ENCODE measurements at regions not wholly inside any gene's neighbourhood (a gene's known extent, or its start where the extent isn't known, plus 50 kb on each side); places are given as distances from the start of the nearest gene placed in this dataset.
A peak's percentile ranks its signal among the peaks of the same experiment; 100 is the strongest.

DNA sequence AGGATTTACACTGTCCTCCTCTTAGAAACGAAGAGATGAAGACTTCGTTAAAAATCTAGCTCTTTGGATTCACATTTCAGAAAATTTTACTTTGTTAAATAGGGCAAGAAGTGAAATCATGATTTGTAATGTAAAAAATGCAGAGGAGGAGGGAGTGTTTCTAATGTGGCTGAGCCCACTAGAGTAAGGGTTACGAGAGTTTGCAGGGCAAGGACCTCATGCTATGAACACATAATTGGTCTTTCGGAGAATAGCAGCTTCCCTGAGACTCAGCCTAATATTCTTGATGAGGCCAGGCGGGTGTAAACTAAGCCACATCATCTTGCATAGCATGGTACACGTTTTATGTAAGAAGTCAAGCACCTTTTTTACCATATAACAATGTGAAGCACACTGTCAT, 191.0 kb upstream of the ADAMTS16 start:
- ATAC-seq (ENCODE audit: poor library complexity) (no peak), DNase-seq (no peak)
- intact Hi-C loops (cut with DNase I): no loop called here

DNA sequence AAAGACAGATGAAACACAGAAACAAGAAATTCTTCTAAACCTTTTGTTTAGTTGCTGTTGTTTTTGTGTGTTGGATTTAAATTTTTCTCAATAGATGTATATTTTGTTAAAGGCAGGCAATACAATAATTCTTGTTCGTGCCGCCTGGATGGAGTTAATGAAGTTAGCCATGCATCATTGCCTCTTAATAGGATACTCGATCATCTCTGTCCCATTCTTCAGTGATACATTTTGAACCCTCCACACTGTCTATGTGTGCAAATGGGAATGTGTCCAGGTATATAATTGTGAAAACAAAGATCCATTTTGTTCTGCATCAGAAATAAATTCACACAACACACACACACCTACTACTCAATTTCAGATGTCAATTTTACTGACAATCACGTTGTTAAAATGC, 186.6 kb upstream of the ADAMTS16 start:
- intact Hi-C loops (cut with DNase I): no loop called here
- DNase-seq (no peak), ATAC-seq (ENCODE audit: poor library complexity) (no peak)

DNA sequence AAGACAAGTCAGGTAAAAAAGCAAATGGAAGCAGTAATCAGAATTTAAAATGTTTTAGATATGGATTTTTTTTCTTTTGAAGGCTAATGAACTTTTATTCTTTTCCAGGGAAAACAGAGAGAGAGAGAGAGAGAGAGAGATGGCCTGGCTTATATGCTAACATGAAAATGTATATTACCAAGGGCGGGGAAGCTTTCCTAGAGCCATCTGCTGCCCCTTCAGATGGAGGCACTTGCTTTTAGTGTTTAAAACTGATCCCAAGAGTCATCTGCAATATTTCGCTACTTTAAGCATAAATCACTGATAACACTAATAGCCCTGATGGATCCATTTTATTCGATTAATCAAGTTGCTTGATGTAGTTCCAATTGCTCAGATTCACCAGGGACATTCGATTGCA, 186.1 kb upstream of the ADAMTS16 start:
- ATAC-seq (ENCODE audit: poor library complexity): no peak
- DNase-seq: no peak
- intact Hi-C loops (cut with DNase I): no loop called here

DNA sequence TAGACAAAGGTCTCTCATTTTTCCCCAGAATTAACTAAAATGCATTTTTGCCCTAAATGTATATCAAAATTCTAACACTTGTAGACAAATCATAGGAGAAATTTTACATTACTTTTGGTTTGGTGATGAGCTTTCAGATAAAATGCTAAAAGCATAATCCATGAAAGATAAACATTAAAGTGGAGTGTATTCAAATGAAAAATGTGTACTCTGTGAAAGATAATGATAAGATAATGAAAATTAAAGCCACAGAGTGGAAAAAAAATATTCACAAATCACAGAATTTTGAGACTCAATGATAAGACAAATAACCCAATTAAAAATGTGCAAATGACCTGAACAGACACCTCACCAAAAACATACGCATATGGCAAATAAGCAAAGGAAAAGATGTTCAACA, 176.9 kb upstream of the ADAMTS16 start:
- intact Hi-C loops (cut with DNase I): no loop called here
- ATAC-seq (ENCODE audit: poor library complexity): no peak
- DNase-seq: no peak

DNA sequence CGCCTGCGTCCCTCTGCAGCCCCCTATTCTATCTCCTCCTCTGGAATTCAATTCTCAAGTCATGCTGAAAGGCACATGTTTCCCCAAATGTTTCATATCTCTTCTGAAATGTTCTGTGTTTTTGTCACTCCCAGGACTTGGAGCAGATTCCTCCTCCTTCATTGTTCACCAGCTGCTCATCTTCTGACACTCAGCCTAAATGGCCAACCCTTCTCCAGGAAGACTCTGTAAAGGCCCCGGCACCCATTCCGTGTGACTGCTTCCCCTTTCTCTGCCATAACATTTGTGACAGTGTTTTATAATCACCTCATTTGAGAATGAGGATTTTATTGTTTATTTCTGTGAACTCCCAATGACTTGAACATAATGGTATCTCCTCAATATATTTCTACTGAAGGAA, 170.8 kb upstream of the ADAMTS16 start:
- no peak for DNase-seq
- ATAC-seq (ENCODE audit: poor library complexity): no peak
- intact Hi-C loops (cut with DNase I): no loop called here

DNA sequence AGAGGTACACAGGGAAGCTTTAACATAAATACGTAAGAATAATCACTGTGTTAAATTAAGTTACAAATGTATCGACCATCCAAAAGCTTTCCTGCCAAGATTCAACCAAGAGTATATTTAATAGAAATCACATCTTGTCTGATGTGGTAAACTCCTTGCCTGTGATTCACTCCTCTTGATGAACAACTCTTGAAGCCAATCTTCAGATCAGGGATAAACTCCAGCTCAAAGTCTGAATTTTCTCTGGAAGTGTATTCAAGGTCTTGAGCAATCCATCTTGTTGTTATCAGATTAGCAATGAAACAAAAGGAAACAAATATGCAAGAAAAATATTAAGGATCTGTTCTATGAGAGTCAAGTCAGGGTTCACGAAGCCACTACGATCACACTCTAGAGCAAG, 170.0 kb upstream of the ADAMTS16 start:
- DNase-seq (no peak), ATAC-seq (ENCODE audit: poor library complexity) (no peak)
- intact Hi-C loops (cut with DNase I): no loop called here

DNA sequence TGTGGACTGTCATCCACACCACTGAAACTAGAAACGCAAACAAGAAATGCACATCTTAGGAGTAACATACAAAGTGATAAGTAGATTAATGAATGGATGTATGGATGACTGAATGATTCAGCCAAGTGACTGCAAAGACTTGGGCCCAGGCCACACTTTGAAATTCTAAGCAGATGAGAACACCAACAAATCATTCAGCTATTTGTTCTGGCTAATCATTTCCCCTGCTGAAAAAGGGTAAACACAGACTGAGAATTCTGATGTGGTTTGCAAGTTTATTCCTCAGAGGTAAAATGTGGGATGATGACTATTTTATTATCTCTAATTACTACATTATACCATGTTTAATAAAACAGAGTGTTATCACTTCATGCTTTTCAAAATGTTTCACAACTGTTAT, 163.2 kb upstream of the ADAMTS16 start:
- ATAC-seq (ENCODE audit: poor library complexity) (no peak), DNase-seq (no peak)
- intact Hi-C loops (cut with DNase I): no loop called here

DNA sequence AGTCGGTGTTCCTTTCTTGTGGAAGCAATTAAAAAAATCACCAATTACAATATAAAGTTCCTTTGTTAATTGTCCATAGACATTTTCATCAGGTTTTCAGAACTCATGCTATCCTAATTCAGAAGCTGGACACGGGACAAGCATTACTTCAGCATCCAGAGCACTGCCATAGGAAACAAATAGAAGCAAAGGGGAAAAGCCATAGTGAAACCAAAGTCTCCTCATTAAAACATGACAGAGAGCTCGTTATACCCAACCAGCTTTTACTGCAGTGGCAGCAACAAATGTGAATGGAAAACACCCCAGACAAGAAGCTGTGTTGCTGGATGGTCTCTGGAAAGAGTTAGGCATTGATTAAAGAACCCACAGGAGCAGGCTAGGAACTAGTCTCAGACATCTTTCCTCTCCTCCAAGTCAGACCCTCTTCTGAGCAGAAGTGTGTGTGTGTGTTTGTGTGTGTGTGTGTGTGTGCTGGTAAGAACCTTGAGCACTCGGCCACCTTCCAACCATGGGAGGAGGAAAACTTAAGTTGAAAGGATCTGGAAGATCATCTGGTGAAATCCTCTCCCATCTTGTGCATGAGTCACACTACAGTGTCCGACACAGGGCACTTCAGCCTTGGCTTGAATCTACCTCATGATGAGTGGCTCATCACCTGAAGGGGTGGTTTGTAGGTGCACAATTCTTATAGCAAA, 162.6 kb upstream of the ADAMTS16 start:
- ATAC-seq (ENCODE audit: poor library complexity) (peak; percentile 46), DNase-seq (no peak)
- intact Hi-C loops (cut with DNase I): no loop called here

DNA sequence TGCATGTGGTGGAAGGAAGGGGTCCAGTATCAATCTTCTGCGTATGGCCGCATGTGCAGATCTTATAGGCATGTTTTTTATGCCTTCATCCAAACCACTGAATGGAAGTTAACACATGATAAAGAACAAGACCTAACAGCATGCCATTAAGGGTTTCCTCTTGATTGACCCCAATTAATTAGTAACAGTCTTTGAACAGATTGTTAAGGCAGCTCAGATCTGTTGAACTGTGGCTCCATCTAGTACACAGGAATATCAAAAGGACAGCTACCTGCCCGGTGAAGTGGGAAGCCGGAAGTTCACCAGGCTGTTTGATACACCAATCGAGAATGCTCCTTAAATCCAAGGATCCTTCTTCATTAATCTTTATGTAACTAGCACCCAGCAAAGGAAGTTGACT, 159.9 kb upstream of the ADAMTS16 start:
- no peak for ATAC-seq (ENCODE audit: poor library complexity)
- no peak for DNase-seq
- intact Hi-C loops (cut with DNase I): no loop called here

DNA sequence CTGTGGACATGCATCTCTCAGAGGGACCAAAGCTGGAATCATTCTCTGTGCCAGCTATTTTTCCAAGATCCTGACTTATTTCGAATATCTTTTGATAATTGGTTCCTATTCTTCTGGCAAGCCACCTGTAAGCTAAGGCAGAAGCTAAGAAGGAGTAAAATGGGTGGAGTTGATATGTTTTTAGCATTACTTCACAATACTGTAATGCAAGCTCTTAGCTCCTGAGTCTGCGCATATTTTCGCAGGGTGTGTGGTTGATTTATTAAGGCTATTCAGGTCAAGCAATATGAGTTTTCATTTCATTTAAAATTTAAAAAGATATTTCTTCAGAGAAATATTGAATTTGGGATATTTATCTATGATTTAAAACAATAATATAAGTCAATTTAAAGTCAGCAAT, 158.5 kb upstream of the ADAMTS16 start:
- intact Hi-C loops (cut with DNase I): no loop called here
- DNase-seq (no peak), ATAC-seq (ENCODE audit: poor library complexity) (no peak)

DNA sequence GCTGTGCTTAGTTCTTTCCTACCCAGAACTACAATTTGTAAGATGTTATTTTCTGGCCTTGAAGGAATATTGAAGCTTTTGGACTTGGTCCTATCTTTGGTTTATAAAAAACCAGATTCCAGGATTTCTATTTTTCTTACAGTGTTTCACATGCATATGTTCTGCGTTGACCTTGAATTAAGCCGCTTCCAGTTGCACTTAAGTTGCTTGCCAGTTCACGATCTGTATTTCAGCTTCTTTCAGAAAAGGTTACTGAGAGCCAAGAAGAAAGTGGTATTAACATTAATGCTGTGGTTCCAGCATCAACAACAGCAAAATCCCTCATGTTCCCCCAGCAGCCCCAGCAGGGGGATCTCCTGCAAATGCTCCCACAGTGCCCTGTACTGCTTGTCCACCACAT, 156.4 kb upstream of the ADAMTS16 start:
- intact Hi-C loops (cut with DNase I): no loop called here
- no peak for ATAC-seq (ENCODE audit: poor library complexity)
- no peak for DNase-seq

DNA sequence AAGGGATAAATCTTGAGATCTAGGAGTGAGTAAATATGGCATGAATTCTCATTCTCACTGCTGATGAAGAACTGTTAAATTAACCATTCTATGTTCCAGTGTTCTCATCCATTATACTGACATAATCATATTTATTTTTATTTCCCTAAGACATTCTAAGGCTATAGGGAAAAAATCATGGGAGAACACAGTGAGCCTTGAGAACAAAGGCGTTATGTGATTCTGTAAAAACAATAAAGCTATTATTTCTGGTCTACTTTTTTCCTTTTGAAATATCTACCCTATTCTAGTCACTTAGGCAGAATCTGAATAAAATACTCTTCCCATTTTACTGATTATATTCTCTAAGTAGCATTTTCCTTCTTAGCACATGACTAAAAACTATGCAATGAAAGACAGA, 155.7 kb upstream of the ADAMTS16 start:
- no peak for ATAC-seq (ENCODE audit: poor library complexity)
- intact Hi-C loops (cut with DNase I): no loop called here

DNA sequence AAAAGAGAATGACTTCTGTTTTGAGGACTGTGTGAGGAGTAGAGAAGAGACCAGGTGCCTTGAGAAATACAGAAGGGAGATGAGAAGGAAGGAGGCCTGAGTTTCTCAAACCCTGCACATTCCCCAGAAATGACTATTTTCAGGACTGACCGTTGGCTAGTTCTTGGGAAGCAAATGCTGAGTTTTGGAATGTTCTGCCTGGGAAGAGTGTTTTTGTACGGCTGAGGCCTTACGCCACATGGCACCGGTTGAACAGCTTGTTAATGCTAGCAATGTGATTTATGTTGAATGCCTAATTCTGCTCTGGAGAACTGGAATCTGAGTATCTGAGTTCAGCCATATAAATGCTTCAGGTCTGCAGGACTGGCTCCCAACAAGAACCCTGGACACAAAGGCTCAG, 152.7 kb upstream of the ADAMTS16 start:
- intact Hi-C loops (cut with DNase I): no loop called here
- ATAC-seq (ENCODE audit: poor library complexity) (no peak), DNase-seq (no peak)

More for the DNA sequence above, 155.7 kb upstream of the ADAMTS16 start:
- DNase-seq: no peak

DNA sequence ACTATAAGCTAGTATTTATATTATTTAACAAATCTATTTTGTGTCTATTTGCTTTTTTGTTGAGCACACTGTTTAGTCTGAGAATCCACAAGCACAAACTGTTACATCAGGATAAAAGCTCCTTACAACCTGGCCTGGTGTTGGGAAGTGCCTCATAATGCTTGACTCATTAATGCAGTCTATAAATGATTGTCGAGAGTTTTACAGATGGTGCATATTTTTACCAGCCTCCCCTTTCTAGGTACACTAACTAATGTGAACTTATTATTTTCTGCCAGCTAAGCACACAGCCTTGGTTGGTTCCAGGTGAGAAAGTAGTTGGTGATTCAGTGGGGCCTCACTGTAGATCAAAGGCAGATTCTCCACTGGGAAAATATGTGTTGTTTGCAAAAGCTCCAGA, 151.0 kb upstream of the ADAMTS16 start:
- DNase-seq: no peak
- no peak for ATAC-seq (ENCODE audit: poor library complexity)
- intact Hi-C loops (cut with DNase I): no loop called here

DNA sequence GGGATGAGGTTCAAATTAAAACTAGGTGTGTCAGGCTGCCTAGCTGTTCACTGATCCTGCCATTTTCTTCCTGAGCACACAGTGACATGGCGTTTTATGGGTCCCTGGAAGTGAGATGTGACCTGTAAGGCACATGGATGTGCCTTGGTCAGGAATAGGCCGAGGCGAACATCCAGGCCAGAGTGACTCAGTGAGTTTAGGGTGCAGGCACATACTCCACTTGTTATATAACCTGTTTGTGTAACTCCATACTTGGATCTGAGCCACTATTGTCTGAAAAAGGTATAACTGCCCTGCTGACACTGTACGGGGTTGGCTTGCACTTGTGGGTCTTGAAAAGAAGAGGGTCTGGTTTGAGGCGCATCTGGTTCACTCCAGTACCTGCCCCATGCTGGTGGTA, 150.1 kb upstream of the ADAMTS16 start:
- ATAC-seq (ENCODE audit: poor library complexity) (no peak), DNase-seq (no peak)
- intact Hi-C loops (cut with DNase I): no loop called here

DNA sequence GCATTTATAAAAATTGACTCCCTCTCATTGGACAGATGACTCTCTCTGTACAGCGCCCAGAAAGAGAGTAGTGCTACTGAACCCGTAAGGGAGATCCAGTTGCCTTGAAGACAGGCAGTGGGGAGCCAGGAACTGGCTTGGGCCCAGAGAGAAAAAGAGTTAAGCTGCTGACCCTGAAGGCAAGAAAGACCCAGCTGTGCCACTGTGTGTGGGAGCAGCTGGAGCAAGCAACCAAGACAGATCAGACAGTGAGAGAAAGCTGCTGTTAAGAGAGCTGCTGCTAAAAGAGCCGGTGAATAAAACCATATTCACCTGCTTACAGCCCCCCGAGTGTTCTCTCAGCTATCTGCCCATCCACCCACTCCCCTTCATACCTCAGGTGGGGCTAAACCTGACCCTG, 149.7 kb upstream of the ADAMTS16 start:
- ATAC-seq (ENCODE audit: poor library complexity) (no peak), DNase-seq (no peak)
- intact Hi-C loops (cut with DNase I): no loop called here

DNA sequence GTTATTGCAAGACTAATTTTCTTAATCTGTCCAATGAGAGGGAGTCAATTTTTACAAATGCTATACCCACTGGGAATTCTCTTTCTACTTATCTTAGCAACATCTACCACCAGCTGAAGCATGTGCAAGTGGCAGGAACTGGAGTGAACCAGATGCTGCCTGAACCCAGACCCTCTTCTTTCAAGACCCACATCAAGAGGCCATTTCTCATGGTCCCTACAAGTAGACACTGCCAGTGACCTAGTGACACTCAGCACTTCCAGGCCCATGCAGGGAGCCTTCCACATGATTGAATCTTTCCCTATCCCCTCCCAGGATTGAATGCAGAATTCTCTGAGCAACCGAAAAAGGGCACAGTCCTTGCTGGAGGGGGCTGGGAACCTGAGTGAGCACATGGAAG, 148.2 kb upstream of the ADAMTS16 start:
- no peak for ATAC-seq (ENCODE audit: poor library complexity)
- no peak for DNase-seq

DNA sequence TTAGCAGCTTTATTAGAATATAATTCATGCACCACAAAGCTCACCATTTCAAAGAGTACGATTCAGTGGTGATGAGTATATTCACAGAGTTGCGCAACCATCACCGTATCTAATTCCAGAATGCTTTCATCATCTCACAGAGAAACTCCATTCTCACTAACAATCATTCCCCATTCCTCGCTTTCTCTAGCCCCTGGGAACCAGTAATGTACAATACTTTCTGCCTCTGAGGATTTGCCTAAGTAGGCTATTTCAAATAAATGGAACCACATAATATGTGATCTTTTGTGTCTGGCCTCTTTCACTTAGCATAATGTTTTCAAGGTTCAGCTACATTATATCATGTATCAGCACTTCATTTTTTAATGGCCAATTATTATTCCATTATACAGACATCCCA, 145.1 kb upstream of the ADAMTS16 start:
- DNase-seq: no peak
- intact Hi-C loops (cut with DNase I): no loop called here
- peak; percentile 56 for ATAC-seq (ENCODE audit: poor library complexity)

More for the DNA sequence above, 148.2 kb upstream of the ADAMTS16 start:
- intact Hi-C loops (cut with DNase I): no loop called here

DNA sequence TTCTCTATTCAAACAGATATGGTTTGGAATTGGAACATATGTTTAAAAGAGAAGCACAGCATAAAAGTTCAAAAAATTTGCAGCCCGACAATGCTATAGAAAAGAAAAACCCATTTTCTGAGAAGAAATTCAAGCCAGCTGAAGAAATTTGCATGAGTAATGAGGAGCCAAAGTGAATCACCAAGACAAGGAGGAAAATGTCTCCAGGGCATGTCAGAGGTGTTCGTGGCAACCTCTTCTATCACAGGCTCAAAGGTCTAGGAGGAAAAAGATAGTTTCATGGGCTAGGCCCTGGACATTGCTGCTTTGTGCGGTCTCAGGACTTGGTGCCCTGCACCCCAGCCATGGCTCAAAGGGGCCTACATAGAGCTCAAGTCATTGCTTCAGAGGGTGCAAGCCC, 134.8 kb upstream of the ADAMTS16 start:
- no peak for DNase-seq
- no peak for ATAC-seq (ENCODE audit: poor library complexity)
- intact Hi-C loops (cut with DNase I): no loop called here

DNA sequence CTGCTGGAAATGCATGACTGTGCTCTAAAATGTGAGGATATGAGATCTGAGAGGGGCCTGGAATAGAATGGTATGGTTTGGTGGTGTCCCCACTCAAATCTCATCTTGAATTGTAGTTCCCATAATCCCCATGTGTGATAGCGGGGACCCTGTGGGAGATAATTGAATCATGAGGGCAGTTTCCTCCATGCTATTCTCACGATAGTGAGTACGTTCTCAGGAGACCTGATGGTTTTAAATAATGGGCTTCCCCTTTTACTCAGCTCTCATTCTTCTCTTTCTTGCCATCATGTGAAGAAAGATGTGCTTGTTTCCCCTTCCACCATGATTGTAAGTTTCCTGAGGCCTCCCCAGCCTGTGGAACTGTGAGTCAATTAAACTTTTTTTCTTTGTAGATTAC, 133.6 kb upstream of the ADAMTS16 start:
- no peak for ATAC-seq (ENCODE audit: poor library complexity)

DNA sequence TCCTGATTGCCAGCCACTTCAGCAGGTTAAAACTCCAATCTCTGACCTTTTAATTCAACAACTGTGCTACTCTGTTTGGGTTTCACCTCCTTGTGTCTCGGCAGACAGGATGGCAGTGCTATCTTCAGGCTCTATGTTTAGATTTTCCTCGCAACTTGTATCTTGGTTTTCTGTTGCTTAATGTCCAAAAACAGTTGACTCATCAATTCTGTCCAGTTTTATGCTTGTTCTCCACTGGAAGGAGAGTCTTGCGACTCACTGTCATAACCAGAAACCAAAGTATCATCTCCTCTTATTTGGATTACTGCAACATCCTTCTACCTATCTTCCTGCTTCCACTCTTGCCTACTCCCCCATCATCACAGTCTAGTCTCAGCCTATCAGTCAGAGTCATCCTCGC, 130.9 kb upstream of the ADAMTS16 start:
- DNase-seq (no peak), ATAC-seq (ENCODE audit: poor library complexity) (no peak)
- intact Hi-C loops (cut with DNase I): no loop called here

More for the DNA sequence above, 133.6 kb upstream of the ADAMTS16 start:
- DNase-seq: no peak
- intact Hi-C loops (cut with DNase I): no loop called here
